DMS79 treated with DMSO at 0.1 percent for 48 hours (cell line): ENCODE measurements at regions not wholly inside any gene's neighbourhood (a gene's known extent, or its start where the extent isn't known, plus 50 kb on each side); places are given as distances from the start of the nearest gene placed in this dataset.

ENCODE experiments used
- DNase-seq: peaks from one replicate; lab custom pipeline; 2025; lab: John Stamatoyannopoulos, UW

DNA sequence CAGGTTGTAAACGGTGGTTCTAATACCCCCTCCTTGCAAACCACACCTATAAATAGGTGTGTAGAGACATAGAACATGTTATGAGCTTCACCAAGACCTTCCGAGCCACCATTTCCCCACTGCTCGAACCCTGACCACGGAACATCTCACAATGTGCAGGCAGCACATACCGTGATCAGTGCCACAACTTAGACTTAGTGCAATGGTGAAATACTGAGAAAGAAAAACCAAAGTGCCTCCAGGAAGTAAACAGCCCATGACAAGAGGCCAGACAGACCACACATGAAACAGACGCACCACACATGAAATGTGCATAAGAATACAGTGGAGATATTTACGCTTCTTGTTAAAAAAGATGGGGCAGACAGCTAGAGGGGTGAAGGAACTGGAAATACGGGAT is 166.9 kb upstream of the CCND2 start:
- DNase-seq, result no peak

DNA sequence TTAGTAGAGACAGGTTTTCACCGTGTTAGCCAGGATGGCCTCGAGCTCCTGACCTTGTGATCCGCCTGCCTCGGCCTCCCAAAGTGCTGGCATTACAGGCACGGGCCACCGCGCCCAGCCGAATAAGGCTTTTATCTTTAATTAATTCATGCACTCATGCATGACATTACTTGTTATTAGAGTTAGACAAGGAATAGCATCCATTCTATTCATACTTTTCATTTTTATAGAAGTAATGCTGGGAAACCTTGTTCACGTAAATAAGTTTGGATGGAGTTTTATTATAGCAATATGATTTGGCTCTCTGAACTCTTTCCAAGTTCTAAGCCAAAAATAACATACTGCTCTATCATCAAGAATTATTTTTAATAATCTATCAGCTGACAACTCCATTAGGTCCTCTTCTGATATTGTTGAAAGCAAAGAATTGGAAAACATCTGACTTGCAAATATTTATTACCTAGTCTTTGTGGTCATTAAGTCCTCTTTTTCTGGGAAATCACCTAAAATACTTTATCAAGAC is 168.8 kb upstream of the CCND2 start:
- DNase-seq, result no peak

DNA sequence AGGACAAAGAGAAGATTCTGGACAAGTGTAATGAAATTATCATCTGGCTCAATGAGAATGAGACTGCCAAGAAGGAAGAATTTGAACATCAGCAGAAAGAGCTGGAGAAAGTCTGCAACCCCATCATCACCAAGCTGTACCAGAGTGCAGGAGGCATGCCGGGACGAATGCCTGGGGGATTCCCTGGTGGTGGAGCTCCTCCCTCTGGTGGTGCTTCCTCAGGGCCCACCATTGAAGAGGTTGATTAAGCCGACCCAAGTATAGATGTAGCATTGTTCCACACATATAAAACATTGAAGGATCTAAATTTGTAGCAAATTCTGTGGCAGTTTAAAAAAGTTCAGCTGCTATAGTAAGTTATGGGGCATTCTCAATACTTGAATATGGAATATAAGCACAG is 174.3 kb upstream of the CCND2 start:
- no peak for DNase-seq

DNA sequence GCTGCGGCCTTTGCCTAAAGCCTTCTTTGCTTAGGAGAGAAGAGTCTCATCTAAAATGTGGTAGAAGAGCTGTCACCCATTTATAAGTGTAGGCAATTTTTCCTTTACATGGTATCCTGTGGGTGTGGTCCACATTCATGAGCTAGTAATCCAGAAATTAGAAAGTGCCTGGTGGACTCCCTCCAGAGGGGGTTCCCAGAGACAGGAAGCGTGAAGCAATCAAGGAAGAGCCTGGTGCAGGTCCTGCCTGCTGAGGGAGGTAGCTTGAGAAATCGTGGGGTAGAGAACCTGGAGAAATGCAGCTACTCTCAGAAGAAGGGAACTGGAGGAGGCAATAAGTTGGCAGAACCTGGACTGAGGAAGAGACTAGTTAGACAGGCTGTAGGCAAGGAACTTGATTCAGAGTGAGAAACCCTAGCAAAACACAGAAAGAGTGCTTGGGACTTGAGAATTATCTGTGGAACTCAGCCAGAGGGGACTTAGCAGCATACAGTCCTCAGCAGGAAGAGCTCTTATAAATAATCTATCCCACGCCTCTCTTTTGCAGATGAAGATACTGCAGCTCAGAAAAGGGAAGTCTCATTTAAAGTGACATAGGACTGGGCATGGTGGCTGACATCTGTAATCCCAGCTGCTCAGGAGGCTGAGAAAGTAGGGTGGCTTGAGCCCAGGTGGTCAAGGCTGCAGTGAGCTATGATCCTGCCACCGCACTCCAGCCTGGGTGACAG is 182.4 kb upstream of the CCND2 start:
- no peak for DNase-seq

DNA sequence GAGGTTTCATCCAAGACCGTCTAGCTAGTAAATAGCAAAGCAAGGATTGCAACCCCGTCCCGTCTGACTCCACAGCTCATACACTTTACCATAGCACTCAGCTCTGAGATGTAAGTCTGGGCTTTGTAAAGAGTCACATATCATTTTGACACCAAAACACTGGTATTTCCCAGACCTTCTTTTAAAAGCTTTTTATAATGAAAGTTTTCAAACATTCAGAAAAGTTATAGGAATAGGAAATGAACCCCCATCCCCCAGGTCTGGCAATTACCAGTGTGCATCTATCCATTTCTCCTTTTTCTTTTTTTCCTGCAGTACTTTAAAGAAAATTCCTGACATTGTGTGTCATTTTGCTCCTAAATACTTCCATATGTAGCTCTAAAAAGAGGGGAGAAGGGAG is 183.6 kb upstream of the CCND2 start:
- no peak for DNase-seq

DNA sequence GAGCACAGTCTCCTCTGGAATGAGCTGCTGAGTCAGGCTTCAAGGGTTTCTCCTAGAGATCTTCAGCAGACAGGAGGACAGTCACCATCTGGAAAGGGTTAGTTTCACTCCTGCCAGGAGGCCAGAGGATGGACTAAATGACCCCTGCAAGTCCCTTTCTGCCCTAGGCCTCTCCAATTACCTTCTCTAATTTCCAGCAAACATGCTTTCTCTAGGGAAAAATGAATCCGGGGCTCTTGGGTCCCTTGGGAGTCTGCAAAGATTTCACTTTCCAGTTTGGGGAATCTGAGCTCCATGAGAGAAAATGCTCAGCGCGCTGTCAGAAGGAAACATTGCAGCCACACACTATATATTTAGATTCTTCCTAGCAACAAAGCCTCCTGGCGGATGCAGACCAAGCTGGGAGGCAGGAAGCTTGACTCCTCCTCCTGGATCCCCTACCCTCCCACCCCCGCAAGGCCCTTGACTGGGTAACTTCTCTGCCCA is 184.4 kb upstream of the CCND2 start:
- DNase-seq, result no peak

DNA sequence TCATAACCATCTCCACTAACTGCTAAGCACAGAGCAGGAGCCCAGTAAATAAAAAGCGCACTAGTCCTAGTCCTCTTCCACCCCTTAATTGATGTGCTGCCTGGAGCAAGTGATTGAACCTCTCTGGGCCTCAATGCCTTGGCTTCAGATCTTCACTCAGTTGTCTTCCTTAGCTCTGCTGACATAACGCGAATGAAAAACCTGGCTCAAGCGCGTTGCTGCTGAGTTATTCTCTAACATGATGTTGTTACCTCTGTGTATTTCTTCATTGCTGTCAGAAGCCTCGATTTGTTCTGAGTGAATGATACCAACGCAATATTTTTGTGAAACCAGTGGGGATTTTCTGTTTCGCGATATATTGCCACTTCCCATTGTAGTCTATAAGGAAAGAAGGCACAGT is 185.1 kb upstream of the CCND2 start:
- DNase-seq, result no peak

DNA sequence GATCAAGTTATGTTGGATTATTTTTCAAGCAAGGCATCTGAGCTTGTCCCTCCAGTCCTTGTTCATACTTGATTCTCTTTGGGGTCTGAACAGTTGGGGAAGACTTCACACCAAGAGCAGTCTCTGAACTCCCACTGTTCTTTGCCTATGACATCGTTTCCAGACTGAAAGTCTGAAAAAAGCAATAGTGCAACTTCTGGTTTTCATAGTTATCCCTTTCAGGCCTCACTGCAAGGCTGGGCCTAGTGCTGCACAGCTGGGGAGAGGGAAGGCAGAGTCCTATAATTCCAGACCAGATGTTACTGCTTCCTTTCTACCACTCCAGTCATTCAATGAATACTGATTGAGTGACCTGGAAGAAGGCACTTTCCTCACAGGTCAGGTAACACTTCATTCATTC is 187.1 kb upstream of the CCND2 start:
- no peak for DNase-seq

DNA sequence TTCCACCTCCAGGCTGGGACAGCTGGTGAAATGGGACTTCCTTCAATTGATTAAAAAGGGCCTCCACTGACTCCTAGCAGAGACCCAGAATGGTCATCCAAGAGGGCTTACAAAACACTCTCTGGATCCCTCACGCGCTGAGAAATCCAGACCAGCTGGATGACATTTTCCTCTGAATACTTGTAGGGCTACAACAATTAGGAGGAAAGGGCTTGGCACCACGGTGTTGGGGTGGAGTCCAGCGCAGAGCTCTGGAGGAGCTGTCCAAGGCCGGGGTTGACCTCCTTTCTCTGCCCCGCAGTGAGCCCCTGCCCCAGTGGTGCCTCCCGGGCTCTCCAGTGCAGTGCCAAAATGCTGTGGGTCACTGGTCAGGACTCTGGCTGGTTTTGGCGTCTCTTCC is 189.0 kb upstream of the CCND2 start:
- no peak for DNase-seq

DNA sequence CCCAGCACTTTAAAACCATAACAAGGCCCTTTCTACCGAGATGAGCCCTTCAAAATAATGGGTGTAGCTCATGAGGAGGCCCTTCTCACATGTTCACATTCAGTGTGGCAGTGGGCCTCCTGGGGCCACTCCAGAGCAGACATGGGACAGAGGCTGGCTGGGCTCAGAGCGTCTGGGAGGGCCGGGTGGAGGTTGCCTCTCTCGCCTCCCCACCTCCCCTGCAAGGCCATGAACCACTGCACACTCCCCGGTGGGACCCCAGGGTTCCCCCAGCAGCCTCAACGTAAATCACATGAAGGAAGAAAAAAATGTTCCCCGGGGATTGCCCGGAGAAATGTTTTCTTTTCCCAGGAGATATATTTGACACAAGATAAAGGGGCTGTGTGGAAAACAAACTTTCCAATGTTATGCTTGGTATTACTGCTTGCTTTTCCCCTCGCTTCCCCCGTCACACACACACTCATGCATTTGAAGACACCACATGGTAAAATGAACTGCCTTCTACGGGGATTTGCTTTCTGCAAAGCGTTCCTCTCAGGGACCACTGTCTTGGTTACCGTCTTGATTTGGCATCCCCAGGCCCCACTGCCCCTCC is 190.7 kb upstream of the CCND2 start:
- DNase-seq, result no peak

DNA sequence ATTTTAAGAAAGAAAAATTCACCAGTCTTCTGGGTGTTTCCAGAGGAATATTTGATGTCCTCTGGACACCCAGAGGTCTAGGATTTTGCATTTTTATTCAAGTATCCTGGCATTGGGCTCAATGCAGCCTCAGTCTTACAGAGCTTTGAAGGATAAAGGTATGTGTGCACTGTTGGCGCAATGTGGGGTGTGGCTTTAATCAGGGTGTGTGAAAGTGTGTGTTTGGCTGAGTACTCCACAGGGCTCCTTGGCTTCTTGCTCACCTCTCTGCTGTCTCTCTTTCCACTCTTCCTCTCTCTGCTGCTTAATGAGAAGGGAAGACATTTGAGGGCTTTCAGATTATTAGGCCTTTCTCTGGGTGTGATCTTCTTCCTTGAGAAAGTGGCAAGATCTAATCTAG is 193.3 kb upstream of the CCND2 start:
- no peak for DNase-seq

DNA sequence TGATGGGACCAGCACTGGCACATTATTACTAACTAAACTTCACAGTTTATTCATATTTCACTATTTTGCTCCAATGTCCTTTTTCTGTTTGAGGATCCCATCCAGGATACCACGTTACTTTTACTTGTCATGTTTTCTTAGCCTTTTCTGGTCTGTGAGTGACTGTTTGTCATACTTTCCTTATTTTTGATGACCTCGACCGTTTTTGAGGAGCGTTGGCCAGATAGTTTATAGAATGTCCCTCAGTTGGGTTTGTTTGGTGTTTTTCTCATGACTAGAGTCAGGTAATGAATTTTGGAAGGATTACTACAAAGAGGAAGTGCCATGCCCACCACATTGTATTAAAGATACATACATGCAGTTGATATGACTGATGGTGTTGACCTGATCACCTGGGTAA is 199.4 kb upstream of the CCND2 start:
- DNase-seq, result no peak

DNA sequence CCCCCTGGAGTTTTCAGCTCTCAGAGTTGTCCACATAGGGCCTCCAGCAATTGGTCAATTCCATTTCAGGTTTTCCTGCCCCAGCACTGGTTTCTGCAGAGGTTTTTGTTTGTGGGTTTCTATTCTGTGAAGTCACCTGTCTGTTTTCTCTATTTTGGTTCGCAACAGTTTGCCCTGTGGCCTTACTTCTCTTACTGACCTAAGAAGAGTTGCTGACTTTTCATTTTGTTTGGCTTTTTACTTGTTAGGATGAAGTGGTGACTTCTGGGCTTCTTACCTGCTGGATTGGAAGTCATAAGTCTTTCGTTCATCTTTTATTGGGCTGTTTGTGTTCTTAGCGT is 196.4 kb upstream of the PARP11 start:
- DNase-seq, result no peak

DNA sequence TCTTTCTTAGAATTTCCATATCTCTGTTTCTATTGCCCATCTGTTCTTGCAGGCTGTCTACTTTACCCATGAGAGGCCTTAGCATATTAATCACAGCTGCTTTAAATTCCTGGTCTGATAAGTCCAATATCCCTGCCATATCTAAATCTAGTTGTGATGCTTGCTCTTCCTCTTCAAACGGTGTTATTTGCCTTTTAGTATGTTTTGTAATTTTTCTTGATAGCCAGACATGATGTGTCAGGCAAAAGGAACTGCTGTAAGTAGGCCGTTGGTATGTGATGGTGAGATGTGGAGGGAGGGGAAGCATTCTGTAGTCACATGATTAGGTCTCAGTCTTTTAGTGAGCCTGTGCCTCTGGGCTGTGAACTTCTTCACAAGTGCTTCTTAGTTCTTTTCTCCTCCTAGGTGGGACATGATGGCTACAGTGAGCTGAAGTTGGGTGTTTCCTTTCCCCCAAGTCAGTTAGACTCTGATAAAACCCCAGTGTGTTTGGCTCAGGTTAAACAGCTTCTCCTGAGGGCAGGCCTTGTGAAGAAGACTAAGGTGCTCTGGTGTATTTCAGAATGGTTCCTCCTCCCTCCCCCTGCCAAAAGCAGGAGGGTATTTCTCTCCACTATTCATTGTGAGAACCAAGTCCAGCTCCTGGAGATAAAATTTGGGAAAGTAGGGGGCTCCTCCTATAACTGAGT is 195.9 kb upstream of the PARP11 start:
- DNase-seq, result no peak

DNA sequence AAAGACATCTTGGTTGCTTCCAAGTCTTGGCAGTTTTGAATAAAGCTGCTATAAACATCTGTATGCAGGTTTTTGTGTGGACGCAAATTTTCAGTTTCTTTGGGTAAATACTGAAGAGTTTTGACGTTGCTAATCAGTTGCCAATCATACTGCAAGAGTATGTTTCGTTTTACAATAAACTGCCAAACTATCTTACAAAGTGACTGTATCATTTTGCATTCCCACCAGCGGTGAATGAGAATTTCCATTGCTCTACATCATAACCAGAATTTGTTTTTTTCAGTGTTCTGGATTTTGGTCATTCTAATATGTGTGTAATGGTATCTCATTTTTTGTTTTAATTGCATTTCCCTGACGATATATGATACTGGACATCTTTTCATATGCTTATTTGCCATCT is 190.8 kb upstream of the PARP11 start:
- DNase-seq, result no peak

DNA sequence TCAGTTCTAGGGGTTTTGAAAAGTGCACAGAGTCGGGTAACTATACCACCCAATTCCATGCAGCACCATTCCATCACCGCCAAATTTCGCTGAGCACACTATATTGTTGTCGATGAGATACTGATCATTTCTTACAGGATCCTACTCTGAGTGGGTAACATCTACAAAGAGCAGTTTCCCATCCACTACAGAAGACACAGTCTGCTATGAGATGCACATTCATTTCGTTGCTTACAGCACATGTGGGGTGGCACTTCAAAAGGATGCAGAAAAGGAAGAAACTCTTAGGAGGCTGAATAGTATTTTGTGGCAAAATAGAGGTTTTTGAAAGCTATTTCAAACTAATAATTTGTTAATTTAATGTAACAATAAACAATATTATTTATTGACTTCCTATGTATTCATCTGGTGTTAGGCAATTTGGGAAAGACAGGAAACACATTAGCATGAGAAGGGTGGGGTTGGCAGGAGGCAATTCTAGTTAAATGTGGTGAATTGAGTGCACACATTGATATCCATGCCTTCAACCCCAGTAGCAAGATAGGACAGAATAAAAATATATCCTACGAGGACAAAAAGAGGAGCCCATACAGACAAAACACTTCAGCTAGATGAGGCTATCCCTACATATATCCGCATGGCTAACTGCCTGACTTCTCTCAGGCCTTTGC is 186.8 kb upstream of the PARP11 start:
- no peak for DNase-seq

DNA sequence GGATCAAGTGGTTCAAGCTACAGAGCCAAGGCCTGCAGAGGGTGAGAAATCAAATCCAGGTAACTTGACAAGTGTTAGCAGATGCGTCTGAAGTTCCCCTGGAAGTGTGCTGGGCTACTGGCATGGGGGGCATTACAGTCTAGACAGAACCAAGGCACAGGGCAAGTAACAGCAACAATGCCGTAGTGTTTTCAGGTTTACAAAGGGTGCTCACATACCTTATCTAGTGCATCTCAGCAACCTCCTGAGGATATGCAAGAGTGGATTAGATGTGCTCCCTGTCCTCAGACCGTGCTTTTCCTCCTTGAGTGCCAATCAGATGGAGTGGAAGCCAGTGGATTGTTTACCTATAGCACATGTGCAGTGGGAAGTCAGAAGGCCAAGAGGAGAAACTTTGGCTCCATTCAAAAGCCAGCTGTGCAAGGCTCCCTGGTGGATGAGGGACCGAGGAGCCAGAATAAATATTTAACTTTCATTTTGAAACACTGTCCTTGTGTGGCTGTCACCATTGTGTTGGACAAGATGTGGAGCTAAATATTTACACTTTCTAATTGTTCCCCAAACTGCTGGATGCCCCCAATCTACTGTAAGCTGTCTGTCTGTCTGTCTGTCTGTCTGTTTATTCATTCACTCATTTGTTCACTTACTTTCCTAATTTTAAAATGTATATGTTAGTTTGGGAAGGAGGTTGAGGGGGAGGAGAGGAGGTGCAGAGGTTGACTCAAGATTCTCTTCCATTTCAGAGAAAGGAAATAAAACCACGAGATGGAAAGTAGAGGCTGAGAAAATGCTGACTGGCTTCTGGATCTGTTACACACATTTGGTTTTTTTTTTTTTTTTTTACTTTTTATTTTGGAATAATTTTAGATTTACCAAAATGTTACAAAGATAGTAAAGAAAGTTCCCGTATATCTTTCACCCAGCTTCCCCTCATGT is 184.0 kb upstream of the PARP11 start:
- DNase-seq, result no peak

DNA sequence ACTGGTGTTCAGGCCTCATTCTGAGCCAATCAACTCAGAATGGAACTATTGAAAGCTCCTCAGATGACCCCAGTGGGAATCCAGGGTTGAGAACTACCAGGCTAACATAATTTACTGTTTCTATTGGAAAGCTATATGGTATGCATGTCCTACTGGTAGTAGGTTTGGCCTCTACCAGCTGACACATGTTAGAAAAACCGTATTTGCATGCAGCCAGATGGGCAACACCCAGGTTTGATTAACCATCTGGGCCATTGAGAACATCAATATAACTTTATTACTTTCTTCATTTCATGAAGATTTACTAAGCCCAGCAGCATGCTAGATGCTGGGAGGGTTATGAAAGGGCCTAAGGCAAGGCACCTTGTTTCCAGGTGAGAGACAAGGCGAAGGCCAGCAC is 181.4 kb upstream of the PARP11 start:
- no peak for DNase-seq

DNA sequence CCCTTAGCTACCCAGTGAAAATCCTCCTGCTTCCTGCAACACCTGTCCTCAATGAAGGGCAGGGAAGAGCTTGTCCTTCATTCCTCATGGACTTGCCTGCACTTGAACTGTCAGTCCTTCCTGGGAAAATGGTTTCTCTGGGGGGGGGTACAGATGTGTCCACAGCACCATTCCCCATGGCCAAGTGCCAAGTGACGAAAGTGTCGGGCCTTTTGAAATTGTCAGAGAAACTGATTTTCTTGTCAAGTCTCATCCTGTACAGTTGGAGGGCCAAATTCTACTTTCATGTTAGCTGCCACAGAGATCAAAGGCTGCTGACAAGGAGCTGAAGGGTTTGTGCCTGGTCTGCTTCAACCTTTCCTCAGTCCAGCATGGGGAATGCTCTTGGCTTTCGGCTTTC is 179.5 kb upstream of the PARP11 start:
- no peak for DNase-seq

DNA sequence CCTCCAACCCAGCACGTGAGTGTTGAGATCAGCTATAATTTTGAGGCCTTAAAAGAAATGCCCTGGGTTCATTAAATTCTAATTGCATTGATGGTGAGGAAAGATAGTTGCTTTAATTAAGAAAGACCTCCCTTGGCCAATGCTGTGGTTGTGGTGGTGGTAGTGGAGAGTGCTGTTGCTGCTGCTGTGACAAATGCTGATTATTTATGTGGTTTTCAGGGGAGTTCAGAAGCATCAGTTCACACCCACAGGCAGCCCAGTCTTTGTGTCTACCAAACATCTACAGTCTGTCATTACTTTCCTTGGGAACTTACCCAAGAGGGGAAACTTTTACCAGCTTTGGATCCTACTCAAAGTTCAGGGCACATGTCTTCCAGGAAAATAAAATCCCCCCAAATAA is 178.4 kb upstream of the PARP11 start:
- DNase-seq, result no peak

DNA sequence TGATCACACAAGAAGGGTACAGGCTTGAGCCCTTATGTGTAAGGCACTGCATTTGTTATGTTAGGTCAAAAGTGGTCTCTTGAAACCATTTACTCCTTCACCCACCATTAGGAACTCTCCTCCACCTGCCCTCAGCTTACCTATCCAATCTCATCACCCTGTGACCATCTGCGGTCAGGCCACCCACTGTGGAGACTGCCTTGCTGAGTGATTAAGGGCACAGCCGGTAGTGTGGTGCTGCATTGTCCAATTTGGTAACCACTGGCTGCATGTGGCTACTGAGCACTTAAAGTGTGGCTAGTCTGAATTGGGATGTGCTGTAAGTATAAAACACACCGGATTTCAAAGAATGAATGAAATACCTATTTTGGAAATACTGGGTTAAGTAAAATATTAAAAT is 177.1 kb upstream of the PARP11 start:
- DNase-seq, result no peak
